ENCODE measurements at regions not wholly inside any gene's neighbourhood (a gene's known extent, or its start where the extent isn't known, plus 50 kb on each side); places are given as distances from the start of the nearest gene placed in this dataset.

DNA sequence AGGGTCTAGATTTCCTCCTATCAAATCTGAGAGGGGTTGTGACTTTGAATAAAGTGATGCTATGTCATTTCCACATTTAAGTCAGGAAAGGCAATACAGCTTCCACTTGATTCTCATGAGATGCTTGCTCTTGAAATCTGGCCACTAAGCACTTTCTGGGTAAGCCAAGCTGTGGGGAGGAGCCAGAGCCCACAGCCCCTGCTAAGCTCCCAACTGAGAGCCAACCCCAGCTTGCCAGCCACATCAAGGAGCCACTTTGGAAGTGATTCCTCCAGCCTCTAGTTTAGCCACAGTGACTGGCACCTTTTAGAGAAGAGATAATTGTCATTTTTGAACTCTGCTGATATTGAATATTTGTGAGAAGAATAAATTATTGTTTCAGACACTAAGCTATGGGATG is 1441.5 kb upstream of the IGFBP7 start:
- DNase-seq, result no peak

- no peak for DNase-seq
Observed at GRCh38 chr4:58543465-58543864, 1433.3 kb upstream of the IGFBP7 start.

GRCh38 chr4:58541926-58542325 is 1431.7 kb upstream of the IGFBP7 start:
- no peak for DNase-seq

GRCh38 chr4:58522765-58523382 is 1412.7 kb upstream of the IGFBP7 start:
- no peak for DNase-seq

GRCh38 chr4:58515226-58515625 is 1405.0 kb upstream of the IGFBP7 start:
- DNase-seq, result no peak

DNA sequence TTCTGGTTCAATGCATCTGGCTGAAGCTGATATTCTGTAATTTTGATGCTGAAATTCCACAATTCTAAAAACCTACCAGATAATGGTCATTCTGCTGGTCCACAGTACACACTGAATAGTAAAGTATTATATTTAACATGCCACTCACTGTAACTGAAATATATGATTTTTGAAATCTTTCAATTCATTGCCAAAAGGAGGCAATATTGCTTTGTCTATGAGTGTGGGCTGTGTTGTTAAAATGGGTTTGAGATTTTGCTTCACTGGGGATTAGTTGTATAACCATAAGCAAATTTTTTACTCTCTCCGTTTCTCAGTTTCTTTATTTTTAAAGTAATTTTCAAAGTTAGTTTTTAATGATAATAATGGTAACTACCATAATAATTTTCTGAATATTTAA is 1404.1 kb upstream of the IGFBP7 start:
- DNase-seq, result no peak

DNA sequence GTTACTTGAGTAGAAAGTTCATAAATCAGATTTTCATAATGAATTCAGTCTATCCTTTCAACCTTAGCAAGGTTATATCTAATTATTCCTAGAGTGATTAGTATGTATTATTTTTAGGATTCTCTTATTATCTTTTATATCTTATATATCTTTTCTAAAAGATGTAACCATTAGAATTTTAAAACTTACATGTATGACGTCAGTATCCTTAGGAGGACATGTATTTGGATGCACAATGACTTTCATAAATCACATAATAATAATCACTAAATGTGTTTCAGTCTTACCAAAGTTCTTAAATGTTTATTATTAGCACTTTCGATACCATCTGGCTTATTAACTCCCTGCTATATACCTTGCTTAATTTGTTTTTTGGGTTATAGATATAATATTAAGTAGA is 1400.5 kb upstream of the IGFBP7 start:
- no peak for DNase-seq

DNA sequence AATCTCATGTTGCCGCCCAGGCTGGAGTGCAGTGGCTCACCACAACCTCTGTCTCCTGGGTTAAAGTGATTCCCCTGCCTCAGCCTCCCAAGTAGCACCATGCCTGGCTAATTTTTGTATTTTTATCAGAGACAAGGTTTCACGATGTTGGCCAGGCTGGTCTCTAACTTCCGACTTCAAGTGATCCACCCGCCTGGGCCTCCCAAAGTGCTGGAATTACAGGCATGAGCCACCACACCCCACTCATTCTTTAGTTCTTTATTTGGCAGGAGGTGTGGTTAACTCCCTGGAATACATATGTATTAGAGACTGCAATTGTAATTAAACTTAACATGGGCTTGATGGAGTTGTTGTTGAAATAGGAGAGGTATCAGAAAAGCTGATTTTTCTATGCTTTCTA is 1396.9 kb upstream of the IGFBP7 start:
- DNase-seq, result no peak

DNA sequence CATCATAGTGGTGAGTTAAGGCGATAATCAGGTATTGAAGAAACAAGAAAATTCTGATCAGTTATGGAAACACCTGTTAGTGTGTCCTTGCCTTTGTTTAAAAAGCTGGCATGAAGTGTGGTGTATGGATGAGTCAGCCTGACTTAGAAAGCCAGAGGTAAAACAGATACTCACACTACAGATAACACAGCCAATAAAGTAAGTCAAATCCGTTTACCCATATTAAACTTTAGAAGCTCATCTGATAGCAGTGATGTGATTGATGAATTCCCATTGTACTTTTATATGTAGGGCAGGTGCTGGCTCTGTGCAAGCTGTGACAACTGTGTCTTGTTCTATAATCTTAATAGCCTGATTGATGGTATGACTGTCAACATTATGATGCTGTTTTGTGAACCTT is 1392.7 kb upstream of the IGFBP7 start:
- DNase-seq, result no peak

DNA sequence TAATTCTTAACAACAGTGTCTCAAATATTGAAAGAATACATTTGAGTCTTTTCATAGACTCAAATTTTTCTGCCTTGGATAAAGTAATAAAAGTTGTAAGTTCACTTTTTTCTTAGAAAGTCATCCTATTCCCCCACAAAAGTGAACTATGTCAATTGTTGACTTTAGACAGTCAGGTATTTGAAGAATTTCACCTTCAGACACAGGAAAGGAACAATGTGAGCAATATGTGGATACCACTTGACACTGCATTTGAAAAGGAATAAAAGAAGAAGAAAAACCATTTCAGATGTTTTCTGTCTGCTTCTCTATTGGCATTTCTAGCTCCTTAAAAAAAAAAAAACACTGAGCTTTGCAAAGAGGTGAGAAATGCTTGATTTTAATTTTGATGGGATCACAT is 1389.0 kb upstream of the IGFBP7 start:
- no peak for DNase-seq

DNA sequence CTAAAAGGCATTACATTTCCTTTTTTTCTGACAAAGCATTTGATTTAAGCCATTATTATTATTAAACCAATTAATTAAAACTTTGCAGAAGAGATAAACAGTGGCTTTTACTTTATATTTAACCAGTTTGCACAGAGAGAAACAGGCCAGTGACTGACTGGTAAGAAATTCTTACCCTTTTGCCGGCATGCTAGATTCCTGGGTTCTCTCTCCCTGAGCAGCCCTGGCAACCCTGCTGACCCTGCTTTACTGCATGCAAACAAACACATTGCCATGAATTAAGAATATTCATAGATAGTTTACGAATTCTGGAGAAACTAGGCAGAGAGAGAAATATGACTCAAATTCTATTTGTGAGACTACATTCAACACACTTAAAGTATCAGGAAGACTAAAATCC is 1381.4 kb upstream of the IGFBP7 start:
- no peak for DNase-seq

DNA sequence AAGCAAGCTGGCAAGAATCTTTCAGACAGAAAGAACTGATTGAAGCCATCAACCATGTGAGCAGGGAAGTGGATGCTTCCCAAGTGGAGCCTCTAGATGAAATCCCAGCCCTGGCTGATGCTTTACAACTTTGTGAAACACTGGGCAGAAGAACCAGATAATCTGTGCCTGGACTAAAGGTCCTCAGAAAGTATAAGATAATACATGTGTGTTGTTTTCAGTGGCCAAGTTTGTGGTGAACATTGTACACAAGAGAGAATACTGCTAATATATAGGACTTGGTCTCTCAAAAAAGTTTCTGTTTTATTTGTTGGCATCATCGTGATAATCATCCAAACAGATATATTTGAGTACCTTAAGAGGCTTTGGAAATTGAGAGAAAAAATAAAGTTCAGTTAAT is 1367.8 kb upstream of the IGFBP7 start:
- DNase-seq, result no peak

GRCh38 chr4:58477513-58477912 is 1367.3 kb upstream of the IGFBP7 start:
- DNase-seq, result no peak

DNA sequence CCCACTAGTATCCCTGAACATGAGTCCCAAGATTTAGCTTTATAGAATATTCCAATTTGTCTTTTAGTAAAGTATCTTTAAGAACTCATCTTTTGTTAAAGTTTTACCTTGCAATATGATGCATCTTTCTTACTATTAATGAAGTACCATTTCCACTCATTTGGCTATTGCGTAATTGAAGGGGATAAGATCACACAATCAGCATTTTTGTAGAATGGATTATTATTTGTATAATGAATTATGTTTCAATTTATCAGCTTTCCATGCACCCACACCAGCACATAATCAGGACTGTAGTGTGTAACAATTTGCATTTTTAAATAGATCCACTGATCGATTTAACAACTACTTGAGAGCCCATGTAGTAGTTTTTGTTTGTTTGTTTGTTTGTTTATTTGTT is 1364.9 kb upstream of the IGFBP7 start:
- no peak for DNase-seq

DNA sequence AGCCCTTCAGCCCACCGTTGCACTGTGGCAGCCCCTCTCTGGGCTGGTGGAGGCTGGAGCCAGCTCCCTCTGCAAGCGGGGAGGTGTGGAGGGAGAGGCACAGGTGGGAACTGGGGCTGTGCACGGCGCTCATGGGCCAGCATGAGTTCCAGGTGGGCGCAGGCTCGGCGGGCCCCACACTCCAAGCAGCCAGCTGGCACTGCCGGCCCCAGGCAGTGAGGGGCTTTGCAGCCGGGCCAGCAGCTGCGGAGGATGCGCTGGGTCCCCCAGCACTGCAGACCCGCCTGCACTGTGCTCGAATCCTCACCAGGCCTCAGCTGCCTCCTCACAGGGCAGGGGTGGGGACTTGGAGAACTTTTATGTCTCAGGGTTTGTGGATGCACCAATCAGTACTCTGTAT is 1354.8 kb upstream of the IGFBP7 start:
- DNase-seq, result no peak

- DNase-seq, result no peak
Observed at GRCh38 chr4:58456727-58457384, 1346.7 kb upstream of the IGFBP7 start.

- DNase-seq, result no peak
Observed at GRCh38 chr4:58453956-58454355, 1343.8 kb upstream of the IGFBP7 start.

DNA sequence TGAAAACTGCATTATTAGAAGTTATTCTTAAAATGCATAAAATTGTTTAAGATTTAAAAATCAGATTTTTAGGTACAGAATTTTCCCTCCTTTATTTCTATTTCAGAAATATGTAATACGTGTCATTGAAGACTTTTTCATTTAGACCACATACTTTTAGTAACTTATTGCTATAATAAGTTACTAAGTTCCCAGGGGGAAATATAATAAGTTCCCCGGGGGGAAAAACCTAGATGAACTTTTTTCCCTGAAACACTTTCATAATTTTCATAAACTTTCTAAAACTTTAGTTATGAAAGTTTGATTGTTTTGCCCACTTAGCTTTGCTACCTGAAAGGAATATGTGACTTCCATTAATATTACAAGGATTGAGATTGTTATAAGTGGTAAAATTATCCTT is 1341.5 kb upstream of the IGFBP7 start:
- no peak for DNase-seq

DNA sequence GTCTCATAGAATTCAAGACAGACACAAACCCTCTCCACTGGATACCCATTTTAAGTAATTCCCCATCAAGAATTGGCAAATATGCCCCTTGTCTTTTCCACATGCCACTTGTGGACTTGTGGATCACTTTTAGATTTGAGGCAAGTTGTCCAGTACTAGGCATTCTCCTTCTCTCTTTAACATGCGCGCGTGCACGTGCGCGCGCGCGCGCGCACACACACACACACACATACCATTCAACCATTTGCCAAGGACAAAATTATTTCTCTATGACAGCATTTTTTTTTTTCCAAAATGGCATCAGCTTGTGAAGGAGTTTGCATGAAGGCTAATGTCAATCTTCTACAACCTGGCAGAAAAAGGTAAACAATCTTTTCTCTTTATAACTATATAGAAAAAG is 1325.7 kb upstream of the IGFBP7 start:
- DNase-seq, result no peak

DNA sequence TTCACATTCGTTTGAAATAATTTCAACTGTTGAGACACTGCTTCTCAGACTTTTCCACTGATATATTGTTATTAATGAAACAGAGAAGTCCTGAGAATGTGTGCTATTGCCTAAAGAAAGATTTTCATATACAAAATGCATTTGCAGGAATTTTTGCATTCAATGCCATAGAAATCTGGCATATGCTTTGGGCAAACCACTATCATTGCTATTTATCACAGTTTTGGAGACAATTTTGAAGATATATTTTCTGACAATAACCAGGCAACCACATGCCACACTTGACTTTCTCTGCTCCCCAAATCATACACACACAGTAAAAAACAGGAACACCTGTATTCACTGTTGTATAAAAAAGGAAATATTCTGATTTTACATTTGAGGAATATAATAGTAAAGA is 1303.7 kb upstream of the IGFBP7 start:
- no peak for DNase-seq

DNA sequence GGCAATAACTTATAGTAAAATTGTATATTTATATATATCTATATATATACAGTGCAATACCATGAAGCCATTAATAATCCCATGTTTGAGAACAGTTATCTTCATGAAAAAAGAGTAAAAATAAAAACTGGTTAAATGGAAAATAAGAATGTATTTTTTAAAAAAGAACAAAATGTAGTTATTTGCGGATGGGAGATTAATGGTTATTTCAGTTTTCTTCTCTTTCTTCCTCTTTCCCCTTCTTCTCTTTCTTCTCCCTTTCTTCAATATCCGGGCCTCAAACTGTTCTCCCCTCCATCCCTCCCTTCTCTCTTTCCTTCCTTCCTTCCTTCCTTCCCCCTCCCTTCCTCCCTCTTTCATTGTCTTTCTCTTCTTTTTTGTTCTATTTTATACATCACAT is 1301.7 kb upstream of the IGFBP7 start:
- DNase-seq, result no peak

GRCh38 chr4:58406762-58407161 is 1296.6 kb upstream of the IGFBP7 start:
- no peak for DNase-seq

GRCh38 chr4:58368221-58368620 is 1258.0 kb upstream of the IGFBP7 start:
- DNase-seq, result no peak

- no peak for DNase-seq
Observed at GRCh38 chr4:58360354-58361133, 1250.4 kb upstream of the IGFBP7 start.
